B cell (primary cell): ENCODE measurements at regions not wholly inside any gene's neighbourhood (a gene's known extent, or its start where the extent isn't known, plus 50 kb on each side); places are given as distances from the start of the nearest gene placed in this dataset.

Experiments used
- ATAC-seq: fragments of 200-7000 bp; cut with Tn5 transposase; one replicate; pipeline ENCODE4 v1.10.0; 2021; ENCODE audit warnings: low read depth, mild to moderate bottlenecking, moderate number of reproducible peaks, moderate library complexity
- CTCF ChIA-PET: fragments of 350-600 bp; sonication (Branson Sonifier 250); formaldehyde crosslinking; loops from one replicate; lab custom pipeline; 2021; ENCODE audit warnings: antibody characterized with exemption, inconsistent platforms; lab: Charles Lee
- POLR2A ChIA-PET: fragments of 350-600 bp; sonication (Branson Sonifier 250); formaldehyde crosslinking; loops from one replicate; lab custom pipeline; 2021; ENCODE audit warnings: antibody characterized with exemption; lab: Charles Lee
- DNase-seq: peaks from one replicate; pipeline ENCODE4 v3.0.0; 2013
- H2AFZ ChIP-seq: 2 replicates; pipeline ENCODE4 v1.6.1; 2012; ENCODE audit warnings: mild to moderate bottlenecking, low read depth, low read length; ENCODE audit not compliant: insufficient read depth, poor library complexity, severe bottlenecking
- H3K27ac ChIP-seq, 2 donors: 1 replicate in 1 of 2; 2 replicates in 1 of 2; pipeline ENCODE4 v1.5.1; 2012 to 2013; ENCODE audit warnings: low read length in 2 of 2, mild to moderate bottlenecking in 2 of 2, moderate library complexity in 1 of 2
- H3K27me3 ChIP-seq, 4 experiments: fragments of 200-600 bp in 1 of 4; sonication (generic) in 1 of 4; replicated peaks in 1 of 4; 1 replicate in 2 of 4; 2 replicates in 2 of 4; pipeline versions ENCODE4 v1.6.1 to v1.7.0; 2013 to 2016; ENCODE audit warnings: low read length in 3 of 4, mild to moderate bottlenecking in 2 of 4, mixed read lengths in 1 of 4, moderate library complexity in 1 of 4; ENCODE audit not compliant: insufficient read depth in 4 of 4, control insufficient read depth in 3 of 4; ENCODE audit errors: control extremely low read depth in 1 of 4
- H3K36me3 ChIP-seq, 2 experiments: replicated peaks in 1 of 2; 1 replicate in 1 of 2; 2 replicates in 1 of 2; pipeline versions ENCODE4 v1.6.1 to v1.7.1; 2013; ENCODE audit warnings: low read length in 1 of 2; ENCODE audit not compliant: insufficient read depth in 2 of 2, control insufficient read depth in 1 of 2; ENCODE audit errors: control extremely low read depth in 1 of 2, extremely low read depth in 1 of 2
- H3K4me1 ChIP-seq, 2 donors: fragments of 200-600 bp in 1 of 2; sonication (generic) in 1 of 2; 1 replicate in 1 of 2; 2 replicates in 1 of 2; pipeline versions ENCODE4 v1.5.1 to v1.6.1; 2013 to 2017; ENCODE audit warnings: low read length in 2 of 2; ENCODE audit not compliant: control insufficient read depth in 2 of 2, insufficient read depth in 2 of 2
- H3K4me2 ChIP-seq: replicated peaks from 2 replicates; pipeline ENCODE3; 2012; ENCODE audit warnings: mild to moderate bottlenecking, low read depth, low read length; ENCODE audit not compliant: poor library complexity, severe bottlenecking
- H3K4me3 ChIP-seq, 5 experiments: fragments of 200-600 bp in 1 of 5; sonication (generic) in 1 of 5; 1 replicate in 3 of 5; 2 replicates in 2 of 5; pipeline versions ENCODE4 v1.5.1 to v1.7.0; 2011 to 2016; ENCODE audit warnings: low read length in 4 of 5, mild to moderate bottlenecking in 4 of 5, low read depth in 2 of 5, control low read depth in 1 of 5, moderate library complexity in 1 of 5; ENCODE audit not compliant: insufficient read depth in 1 of 5; ENCODE audit errors: control extremely low read depth in 1 of 5, extremely low read depth in 1 of 5
- H3K79me2 ChIP-seq: fragments of 200-600 bp; sonication (generic); one replicate; pipeline ENCODE4 v1.6.0; 2016; ENCODE audit warnings: low read length; ENCODE audit not compliant: control insufficient read depth, insufficient read depth
- H3K9ac ChIP-seq: fragments of 200-600 bp; sonication (generic); 2 replicates; pipeline ENCODE4 v1.6.1; 2017; ENCODE audit warnings: mild to moderate bottlenecking, low read length, moderate library complexity
- H3K9me3 ChIP-seq, 3 donors: one replicate each; pipeline versions ENCODE4 v1.6.1 to v1.7.1; 2013; ENCODE audit warnings: low read length in 2 of 3; ENCODE audit not compliant: control insufficient read depth in 2 of 3, insufficient read depth in 1 of 3; ENCODE audit errors: control extremely low read depth in 1 of 3
- H4K20me1 ChIP-seq: 2 replicates; pipeline ENCODE4 v1.6.0; 2012; ENCODE audit warnings: mild to moderate bottlenecking, low read length; ENCODE audit not compliant: insufficient read depth, control insufficient read depth, poor library complexity, severe bottlenecking
- H3K27ac Mint-ChIP-seq: one replicate; pipeline ENCODE4 v1.8.0; 2021; ENCODE audit warnings: mixed read lengths
- H3K27me3 Mint-ChIP-seq: one replicate; pipeline ENCODE4 v1.8.0; 2021; ENCODE audit warnings: mixed read lengths
- H3K4me1 Mint-ChIP-seq: one replicate; pipeline ENCODE4 v1.8.0; 2021; ENCODE audit warnings: mixed read lengths
- H3K4me3 Mint-ChIP-seq: one replicate; pipeline ENCODE4 v1.8.0; 2021; ENCODE audit warnings: mixed read lengths
- H3K9me3 Mint-ChIP-seq: one replicate; pipeline ENCODE4 v1.8.0; 2022; ENCODE audit warnings: mixed read lengths; ENCODE audit not compliant: insufficient read depth
- EZH2 ChIP-seq: IDR thresholded peaks from 2 replicates; pipeline ENCODE4 v1.6.1; 2012; ENCODE audit warnings: borderline replicate concordance, low read depth, mild to moderate bottlenecking, moderate library complexity, low read length; ENCODE audit not compliant: insufficient read depth, poor library complexity, severe bottlenecking
- WGBS: methylation state at CpG from one replicate; pipeline ENCODE4 v1.1.5; 2013; ENCODE audit warnings: missing lambda C conversion rate; ENCODE audit not compliant: insufficient coverage; 5-methylcytosine and 5-hydroxymethylcytosine counted together
- intact Hi-C: fragments of 100-400 bp; cut with micrococcal nuclease; formaldehyde crosslinking; loops from one replicate; pipeline ENCODE4 v1.10.0; 2022
- TF ChIP-seq, protein P1 (sequence below): fragments of 200-600 bp; IDR thresholded peaks from one replicate; pipeline ENCODE4 v1.8.0; 2022; ENCODE audit warnings: antibody characterized with exemption, mild to moderate bottlenecking

DNA sequence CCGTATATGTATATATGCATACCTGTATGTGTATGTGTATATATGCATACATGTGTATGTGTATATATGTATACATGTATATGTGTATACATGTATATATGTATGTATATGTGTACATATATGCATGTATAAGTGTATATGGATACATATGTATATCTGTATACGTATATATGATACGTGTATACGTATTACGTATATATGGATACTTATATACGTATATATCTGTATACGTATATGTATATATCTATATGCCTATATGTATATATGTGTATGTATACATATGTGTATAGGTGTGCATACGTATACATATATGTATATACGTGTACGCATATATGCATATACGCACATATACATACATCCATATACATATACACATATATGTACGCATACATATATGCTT lies 681.6 kb upstream of the ANO3 start:
- H3K4me1 Mint-ChIP-seq, result no peaks in the 10 kb centered on the region
- CTCF ChIA-PET, result no interaction called here
- ATAC-seq (no peak), DNase-seq (no peak)
- no peaks in the 10 kb centered on the region for H4K20me1 ChIP-seq
- no peak overlapping the region for H3K9ac ChIP-seq
- no peak overlapping the region for H3K4me2 ChIP-seq
- H3K36me3 ChIP-seq, result no peaks in the 10 kb centered on the region
- no peaks in the 10 kb centered on the region for H3K27me3 ChIP-seq
- H3K4me1 ChIP-seq, result no peaks in the 10 kb centered on the region
- POLR2A ChIA-PET, result no interaction called here
- intact Hi-C loops, result no loop called here
- no peak overlapping the region for H2AFZ ChIP-seq
- H3K79me2 ChIP-seq, result no peaks in the 10 kb centered on the region
- no peaks in the 10 kb centered on the region for H3K9me3 Mint-ChIP-seq
- no peak overlapping the region for H3K4me3 ChIP-seq
- H3K9me3 ChIP-seq, result peaks cover 0 to 3% (median 0%) of the 10 kb centered on the region in 3 donors
- H3K27me3 Mint-ChIP-seq, result no peaks in the 10 kb centered on the region
- TF ChIP-seq, protein P1, sequence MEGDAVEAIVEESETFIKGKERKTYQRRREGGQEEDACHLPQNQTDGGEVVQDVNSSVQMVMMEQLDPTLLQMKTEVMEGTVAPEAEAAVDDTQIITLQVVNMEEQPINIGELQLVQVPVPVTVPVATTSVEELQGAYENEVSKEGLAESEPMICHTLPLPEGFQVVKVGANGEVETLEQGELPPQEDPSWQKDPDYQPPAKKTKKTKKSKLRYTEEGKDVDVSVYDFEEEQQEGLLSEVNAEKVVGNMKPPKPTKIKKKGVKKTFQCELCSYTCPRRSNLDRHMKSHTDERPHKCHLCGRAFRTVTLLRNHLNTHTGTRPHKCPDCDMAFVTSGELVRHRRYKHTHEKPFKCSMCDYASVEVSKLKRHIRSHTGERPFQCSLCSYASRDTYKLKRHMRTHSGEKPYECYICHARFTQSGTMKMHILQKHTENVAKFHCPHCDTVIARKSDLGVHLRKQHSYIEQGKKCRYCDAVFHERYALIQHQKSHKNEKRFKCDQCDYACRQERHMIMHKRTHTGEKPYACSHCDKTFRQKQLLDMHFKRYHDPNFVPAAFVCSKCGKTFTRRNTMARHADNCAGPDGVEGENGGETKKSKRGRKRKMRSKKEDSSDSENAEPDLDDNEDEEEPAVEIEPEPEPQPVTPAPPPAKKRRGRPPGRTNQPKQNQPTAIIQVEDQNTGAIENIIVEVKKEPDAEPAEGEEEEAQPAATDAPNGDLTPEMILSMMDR, result no peak
- TF ChIP-seq EZH2, result no peak
- H3K27ac Mint-ChIP-seq, result no peak overlapping the region
- no CpG with 5 or more reads among the region's 12 CpGs for WGBS
- no peak overlapping the region for H3K27ac ChIP-seq
- H3K4me3 Mint-ChIP-seq, result no peak overlapping the region

DNA sequence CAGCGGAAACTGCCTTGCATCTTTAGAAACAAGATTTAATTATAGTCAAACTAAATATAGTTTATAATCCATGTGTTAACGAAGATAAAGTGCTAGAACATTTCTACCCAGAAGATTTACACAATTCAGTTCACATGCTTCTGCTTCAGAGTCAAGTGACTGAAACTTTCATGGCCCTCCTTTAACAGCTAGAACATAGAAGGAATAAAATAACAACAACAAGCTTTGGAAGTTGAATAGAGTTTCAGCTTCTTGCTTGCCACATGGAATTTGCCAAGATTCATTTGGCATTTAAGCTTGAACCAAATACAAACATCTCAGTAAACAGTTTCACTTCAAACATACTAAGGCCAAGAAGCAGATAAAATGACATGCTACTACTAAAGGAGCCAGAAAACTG lies 676.3 kb upstream of the ANO3 start:
- Histone ChIP-seq H3K27me3 (no peaks in the 10 kb centered on the region), H3K36me3 (no peaks in the 10 kb centered on the region), H3K27ac (no peak overlapping the region), H4K20me1 (no peaks in the 10 kb centered on the region), H3K9ac (no peak overlapping the region), H3K4me1 (no peaks in the 10 kb centered on the region), H3K9me3 (no peaks in the 10 kb centered on the region), H3K4me3 (no peak overlapping the region), H3K4me2 (no peak overlapping the region), H2AFZ (no peak overlapping the region), H3K79me2 (no peaks in the 10 kb centered on the region)
- no peak overlapping the region for H3K4me3 Mint-ChIP-seq
- no peak for TF ChIP-seq EZH2
- TF ChIP-seq, protein P1, result no peak
- H3K27ac Mint-ChIP-seq, result no peak overlapping the region
- no peaks in the 10 kb centered on the region for H3K9me3 Mint-ChIP-seq
- ATAC-seq, result no peak
- ChIA-PET CTCF (no interaction called here), POLR2A (no interaction called here)
- WGBS, result no CpG with 5 or more reads among the region's 2 CpGs
- no peak for DNase-seq
- H3K27me3 Mint-ChIP-seq, result no peaks in the 10 kb centered on the region
- intact Hi-C loops, result no loop called here
- H3K4me1 Mint-ChIP-seq, result no peaks in the 10 kb centered on the region
